ENCODE measurements at regions not wholly inside any gene's neighbourhood (a gene's known extent, or its start where the extent isn't known, plus 50 kb on each side); places are given as distances from the start of the nearest gene placed in this dataset.

GRCh38 chr5:28703651-28704260 is 1665.4 kb upstream of the CDH9 start:
- no peak for TF ChIP-seq CTCF (IDR thresholded peaks at IDR 0.05)
- TF ChIP-seq POLR2A (IDR thresholded peaks at IDR 0.05) = no peak
- TF ChIP-seq EP300 (IDR thresholded peaks at IDR 0.05) = no peak

Measured in ovary (tissue), 3 donors.